Activated naive CD8-positive, alpha-beta T cell treated with anti-CD3 and anti-CD28 coated beads, Interleukin-2, amount 10 ng/mL, durations not matched to agents 7 days and 5 days (primary cell): ENCODE measurements at regions not wholly inside any gene's neighbourhood (a gene's known extent, or its start where the extent isn't known, plus 50 kb on each side); places are given as distances from the start of the nearest gene placed in this dataset.
"Not testable (repeated sequence)": the region's sequence is repeated elsewhere in the genome, so short reads cannot be mapped to it uniquely, and the experiment has no call there.

Experiments used
- ATAC-seq: fragments of 150-1000 bp; cut with Tn5 transposase; one replicate; pipeline ENCODE4 v1.10.0; 2021; ENCODE audit warnings: low read depth, moderate library complexity
- POLR2A ChIA-PET: fragments of 350-600 bp; sonication (Branson Sonifier 250); formaldehyde crosslinking; loops from one replicate; lab custom pipeline; 2021; ENCODE audit warnings: antibody characterized with exemption; lab: Charles Lee
- DNase-seq: peaks from one replicate; pipeline ENCODE4 v3.0.0; 2021
- H3K27ac Mint-ChIP-seq: one replicate; pipeline ENCODE4 v1.8.0; 2022; ENCODE audit warnings: mild to moderate bottlenecking, mixed read lengths
- H3K27me3 Mint-ChIP-seq: one replicate; pipeline ENCODE4 v1.8.0; 2022; ENCODE audit warnings: mild to moderate bottlenecking, moderate library complexity, mixed read lengths
- H3K36me3 Mint-ChIP-seq: one replicate; pipeline ENCODE4 v1.8.0; 2021; ENCODE audit warnings: mild to moderate bottlenecking, mixed read lengths
- H3K4me1 Mint-ChIP-seq: one replicate; pipeline ENCODE4 v1.8.0; 2021; ENCODE audit warnings: mixed read lengths
- H3K4me3 Mint-ChIP-seq: one replicate; pipeline ENCODE4 v1.8.0; 2022; ENCODE audit warnings: mild to moderate bottlenecking, moderate library complexity, mixed read lengths
- H3K9me3 Mint-ChIP-seq: one replicate; pipeline ENCODE4 v1.8.0; 2021; ENCODE audit warnings: mixed read lengths

GRCh38 chr1:203969846-203970245 lies 103.1 kb upstream of the SOX13 start:
- Mint-ChIP-seq H3K9me3 (peaks cover 11% of the 10 kb centered on the region), H3K4me3 (no peak overlapping the region), H3K4me1 (no peaks in the 10 kb centered on the region), H3K27me3 (peaks cover 12% of the 10 kb centered on the region), H3K27ac (no peak overlapping the region), H3K36me3 (no peaks in the 10 kb centered on the region)
- ATAC-seq (no peak), DNase-seq (no peak)
- POLR2A ChIA-PET = no interaction called here

- POLR2A ChIA-PET = no interaction called here
- H3K27ac Mint-ChIP-seq = no peak overlapping the region
- H3K27me3 Mint-ChIP-seq = peaks cover 20% of the 10 kb centered on the region
- H3K36me3 Mint-ChIP-seq = no peaks in the 10 kb centered on the region
- ATAC-seq = no peak
- H3K9me3 Mint-ChIP-seq = no peaks in the 10 kb centered on the region
- no peaks in the 10 kb centered on the region for H3K4me1 Mint-ChIP-seq
- H3K4me3 Mint-ChIP-seq = no peak overlapping the region
- no peak for DNase-seq
These were observed 87.9 kb upstream of the SOX13 start for GRCh38 chr1:203985044-203985443.

GRCh38 chr1:203985676-203986075 lies 87.2 kb upstream of the SOX13 start:
- POLR2A ChIA-PET = no interaction called here
- DNase-seq (no peak), ATAC-seq (no peak)
- Mint-ChIP-seq H3K4me3 (no peak overlapping the region), H3K4me1 (no peaks in the 10 kb centered on the region), H3K27ac (no peak overlapping the region), H3K9me3 (no peaks in the 10 kb centered on the region), H3K27me3 (peaks cover 20% of the 10 kb centered on the region), H3K36me3 (no peaks in the 10 kb centered on the region)

GRCh38 chr1:203986887-203987461 lies 85.9 kb upstream of the SOX13 start:
- H3K27me3 Mint-ChIP-seq = peaks cover 18% of the 10 kb centered on the region
- no peaks in the 10 kb centered on the region for H3K9me3 Mint-ChIP-seq
- POLR2A ChIA-PET = no interaction called here
- ATAC-seq = no peak
- H3K36me3 Mint-ChIP-seq = no peaks in the 10 kb centered on the region
- H3K4me1 Mint-ChIP-seq = no peaks in the 10 kb centered on the region
- H3K27ac Mint-ChIP-seq = no peak overlapping the region
- DNase-seq = no peak
- H3K4me3 Mint-ChIP-seq = no peak overlapping the region

GRCh38 chr1:203990118-203990517 lies 82.8 kb upstream of the SOX13 start:
- POLR2A ChIA-PET = no interaction called here
- no peak overlapping the region for H3K4me3 Mint-ChIP-seq
- no peak for ATAC-seq
- no peaks in the 10 kb centered on the region for H3K36me3 Mint-ChIP-seq
- no peak for DNase-seq
- no peaks in the 10 kb centered on the region for H3K9me3 Mint-ChIP-seq
- no peaks in the 10 kb centered on the region for H3K4me1 Mint-ChIP-seq
- H3K27ac Mint-ChIP-seq = no peak overlapping the region
- H3K27me3 Mint-ChIP-seq = peaks cover 17% of the 10 kb centered on the region

- H3K4me1 Mint-ChIP-seq = no peaks in the 10 kb centered on the region
- ATAC-seq = no peak
- H3K27ac Mint-ChIP-seq = no peak overlapping the region
- H3K4me3 Mint-ChIP-seq = no peak overlapping the region
- no peak for DNase-seq
- no peaks in the 10 kb centered on the region for H3K36me3 Mint-ChIP-seq
- H3K27me3 Mint-ChIP-seq = peaks cover 16% of the 10 kb centered on the region
- POLR2A ChIA-PET = no interaction called here
- no peaks in the 10 kb centered on the region for H3K9me3 Mint-ChIP-seq
These were observed 80.5 kb upstream of the SOX13 start for GRCh38 chr1:203992440-203992839.

- no peak for ATAC-seq
- H3K27ac Mint-ChIP-seq = no peak overlapping the region
- H3K9me3 Mint-ChIP-seq = no peaks in the 10 kb centered on the region
- no peaks in the 10 kb centered on the region for H3K36me3 Mint-ChIP-seq
- POLR2A ChIA-PET = no interaction called here
- DNase-seq = no peak
- no peak overlapping the region for H3K4me3 Mint-ChIP-seq
- peaks cover 13% of the 10 kb centered on the region for H3K27me3 Mint-ChIP-seq
- no peaks in the 10 kb centered on the region for H3K4me1 Mint-ChIP-seq
These were observed 79.7 kb upstream of the SOX13 start for GRCh38 chr1:203993256-203993655.

GRCh38 chr1:203995228-203995627 lies 77.7 kb upstream of the SOX13 start:
- Mint-ChIP-seq H3K4me1 (no peaks in the 10 kb centered on the region), H3K27me3 (peaks cover 10% of the 10 kb centered on the region), H3K9me3 (peaks cover 3% of the 10 kb centered on the region), H3K4me3 (no peak overlapping the region), H3K36me3 (peaks cover 3% of the 10 kb centered on the region), H3K27ac (no peak overlapping the region)
- ATAC-seq = no peak
- DNase-seq = no peak
- POLR2A ChIA-PET = no interaction called here

GRCh38 chr1:203996126-203996525 lies 76.8 kb upstream of the SOX13 start:
- peaks cover 7% of the 10 kb centered on the region for H3K27me3 Mint-ChIP-seq
- peaks cover 3% of the 10 kb centered on the region for H3K9me3 Mint-ChIP-seq
- no peak overlapping the region for H3K4me3 Mint-ChIP-seq
- H3K36me3 Mint-ChIP-seq = peaks cover 4% of the 10 kb centered on the region
- DNase-seq (no peak), ATAC-seq (no peak)
- POLR2A ChIA-PET = no interaction called here
- no peak overlapping the region for H3K27ac Mint-ChIP-seq
- H3K4me1 Mint-ChIP-seq = peaks cover 3% of the 10 kb centered on the region

- ATAC-seq, DNase-seq, H3K27ac Mint-ChIP-seq, H3K36me3 Mint-ChIP-seq, H3K27me3 Mint-ChIP-seq, H3K4me1 Mint-ChIP-seq, H3K9me3 Mint-ChIP-seq, H3K4me3 Mint-ChIP-seq: not testable (repeated sequence)
- POLR2A ChIA-PET = interaction anchor here (0.7 kb wide), 1 partner anchor 821 kb away, joined by 3 read pairs; no protein-coding TSS in a partner anchor
These were observed 74.3 kb upstream of the SOX13 start for GRCh38 chr1:203998571-203998970.

- no peak for DNase-seq
- Mint-ChIP-seq H3K27me3 (peaks cover 7% of the 10 kb centered on the region), H3K4me1 (peaks cover 3% of the 10 kb centered on the region), H3K9me3 (peaks cover 4% of the 10 kb centered on the region), H3K4me3 (no peak overlapping the region), H3K27ac (no peak overlapping the region), H3K36me3 (peaks cover 4% of the 10 kb centered on the region)
- POLR2A ChIA-PET = no interaction called here
- no peak for ATAC-seq
These were observed 73.3 kb upstream of the SOX13 start for GRCh38 chr1:203999618-204000017.

GRCh38 chr1:204001166-204001901 lies 71.6 kb upstream of the SOX13 start:
- DNase-seq = no peak
- Mint-ChIP-seq H3K36me3 (peaks cover 4% of the 10 kb centered on the region), H3K4me3 (peak overlapping the region; percentile 34), H3K27ac (no peak overlapping the region), H3K9me3 (peaks cover 4% of the 10 kb centered on the region), H3K27me3 (no peaks in the 10 kb centered on the region), H3K4me1 (peaks cover 3% of the 10 kb centered on the region)
- POLR2A ChIA-PET = interaction anchor here (0.6 kb wide), 1 partner anchor 91 kb away, joined by 3 read pairs; no protein-coding TSS in a partner anchor
- no peak for ATAC-seq

- peaks cover 3% of the 10 kb centered on the region for H3K4me1 Mint-ChIP-seq
- peaks cover 4% of the 10 kb centered on the region for H3K36me3 Mint-ChIP-seq
- peaks cover 3% of the 10 kb centered on the region for H3K27me3 Mint-ChIP-seq
- ATAC-seq = no peak
- no peak overlapping the region for H3K27ac Mint-ChIP-seq
- DNase-seq = no peak
- POLR2A ChIA-PET = no interaction called here
- H3K9me3 Mint-ChIP-seq = peaks cover 4% of the 10 kb centered on the region
- H3K4me3 Mint-ChIP-seq = no peak overlapping the region
These were observed 70.3 kb upstream of the SOX13 start for GRCh38 chr1:204002614-204003013.

- peaks cover 4% of the 10 kb centered on the region for H3K27me3 Mint-ChIP-seq
These were observed 69.4 kb upstream of the SOX13 start for GRCh38 chr1:204003536-204003935.

More at GRCh38 chr1:204003536-204003935, 69.4 kb upstream of the SOX13 start:
- peaks cover 4% of the 10 kb centered on the region for H3K9me3 Mint-ChIP-seq
- POLR2A ChIA-PET = no interaction called here
- ATAC-seq (no peak), DNase-seq (no peak)
- peaks cover 4% of the 10 kb centered on the region for H3K36me3 Mint-ChIP-seq
- peaks cover 3% of the 10 kb centered on the region for H3K4me1 Mint-ChIP-seq
- no peak overlapping the region for H3K4me3 Mint-ChIP-seq
- no peak overlapping the region for H3K27ac Mint-ChIP-seq
